ENCODE measurements at regions not wholly inside any gene's neighbourhood (a gene's known extent, or its start where the extent isn't known, plus 50 kb on each side); places are given as distances from the start of the nearest gene placed in this dataset.

- no TSS peak for BruUV-seq (replicated peaks)
- DNase-seq: no peak
- intact Hi-C loops (cut with micrococcal nuclease; ENCODE audit: unreplicated experiment): no loop called here
- no peak overlapping the region for H3K27ac Mint-ChIP-seq (ENCODE audit: unreplicated experiment)
- peaks cover 13% of the 10 kb centered on the region for H3K4me1 Mint-ChIP-seq (ENCODE audit: low read depth, unreplicated experiment)
- no peak overlapping the region for H3K4me3 Mint-ChIP-seq (ENCODE audit: low read depth, unreplicated experiment)
- peaks cover 5% of the 10 kb centered on the region for H3K9me3 Mint-ChIP-seq (ENCODE audit: low read depth, unreplicated experiment)
- H3K36me3 Mint-ChIP-seq (ENCODE audit: insufficient read depth, unreplicated experiment): no peaks in the 10 kb centered on the region
- TF ChIP-seq CTCF (IDR thresholded peaks at IDR 0.05; ENCODE audit: unreplicated experiment): no peak
- CTCF ChIA-PET: no interaction called here
- H3K27me3 Mint-ChIP-seq (ENCODE audit: unreplicated experiment): no peaks in the 10 kb centered on the region
These were observed 198.9 kb upstream of the ARSJ start for GRCh38 chr4:114178392-114178791.

GRCh38 chr4:114180481-114180880, 201.0 kb upstream of the ARSJ start:
- intact Hi-C loops (cut with micrococcal nuclease; ENCODE audit: unreplicated experiment): loop anchor here (5.0 kb wide), 2 partner anchors 223 to 278 kb away; no protein-coding TSS in a partner anchor
- Mint-ChIP-seq H3K27ac (ENCODE audit: unreplicated experiment) (no peak overlapping the region), H3K9me3 (ENCODE audit: low read depth, unreplicated experiment) (peaks cover 5% of the 10 kb centered on the region), H3K4me1 (ENCODE audit: low read depth, unreplicated experiment) (peaks cover 13% of the 10 kb centered on the region), H3K36me3 (ENCODE audit: insufficient read depth, unreplicated experiment) (no peaks in the 10 kb centered on the region), H3K4me3 (ENCODE audit: low read depth, unreplicated experiment) (no peak overlapping the region), H3K27me3 (ENCODE audit: unreplicated experiment) (no peaks in the 10 kb centered on the region)
- peak; percentile 59 for DNase-seq
- no TSS peak for BruUV-seq (replicated peaks)
- peak; percentile 34 for TF ChIP-seq CTCF (IDR thresholded peaks at IDR 0.05; ENCODE audit: unreplicated experiment)
- CTCF ChIA-PET: interaction anchor here (1.2 kb wide), 1 partner anchor 197 kb away, joined by 3 read pairs; no protein-coding TSS in a partner anchor

GRCh38 chr4:114184901-114185300, 205.5 kb upstream of the ARSJ start:
- no TSS peak for BruUV-seq (replicated peaks)
- no peak for TF ChIP-seq CTCF (IDR thresholded peaks at IDR 0.05; ENCODE audit: unreplicated experiment)
- Mint-ChIP-seq H3K36me3 (ENCODE audit: insufficient read depth, unreplicated experiment) (no peaks in the 10 kb centered on the region), H3K27ac (ENCODE audit: unreplicated experiment) (no peak overlapping the region), H3K4me3 (ENCODE audit: low read depth, unreplicated experiment) (no peak overlapping the region), H3K27me3 (ENCODE audit: unreplicated experiment) (no peaks in the 10 kb centered on the region), H3K4me1 (ENCODE audit: low read depth, unreplicated experiment) (no peaks in the 10 kb centered on the region), H3K9me3 (ENCODE audit: low read depth, unreplicated experiment) (no peaks in the 10 kb centered on the region)
- CTCF ChIA-PET: no interaction called here
- no peak for DNase-seq
- intact Hi-C loops (cut with micrococcal nuclease; ENCODE audit: unreplicated experiment): loop anchor here (5.0 kb wide), 2 partner anchors 228 to 283 kb away; no protein-coding TSS in a partner anchor

- no TSS peak for BruUV-seq (replicated peaks)
- Mint-ChIP-seq H3K36me3 (ENCODE audit: insufficient read depth, unreplicated experiment) (no peaks in the 10 kb centered on the region), H3K4me1 (ENCODE audit: low read depth, unreplicated experiment) (no peaks in the 10 kb centered on the region), H3K27ac (ENCODE audit: unreplicated experiment) (no peak overlapping the region), H3K9me3 (ENCODE audit: low read depth, unreplicated experiment) (no peaks in the 10 kb centered on the region), H3K4me3 (ENCODE audit: low read depth, unreplicated experiment) (no peak overlapping the region), H3K27me3 (ENCODE audit: unreplicated experiment) (no peaks in the 10 kb centered on the region)
- CTCF ChIA-PET: no interaction called here
- DNase-seq: no peak
- intact Hi-C loops (cut with micrococcal nuclease; ENCODE audit: unreplicated experiment): no loop called here
- no peak for TF ChIP-seq CTCF (IDR thresholded peaks at IDR 0.05; ENCODE audit: unreplicated experiment)
These were observed 208.1 kb upstream of the ARSJ start for GRCh38 chr4:114187592-114187991.

Data from Calu3 (cell line).